NAMALWA (cell line): ENCODE measurements at regions not wholly inside any gene's neighbourhood (a gene's known extent, or its start where the extent isn't known, plus 50 kb on each side); places are given as distances from the start of the nearest gene placed in this dataset.
"Not testable (repeated sequence)": the region's sequence is repeated elsewhere in the genome, so short reads cannot be mapped to it uniquely, and the experiment has no call there.

ENCODE experiments used
- DNase-seq: peaks from one replicate; pipeline ENCODE4 v3.0.0-alpha.2; 2015; ENCODE audit warnings: low spot score

GRCh38 chr4:148857973-148858534, 415.8 kb upstream of the NR3C2 start:
- no peak for DNase-seq

GRCh38 chr4:148857239-148857972, 415.2 kb upstream of the NR3C2 start:
- no peak for DNase-seq

- no peak for DNase-seq
Measured at GRCh38 chr4:148854203-148854602, 412.0 kb upstream of the NR3C2 start.

GRCh38 chr4:148852092-148852699, 410.0 kb upstream of the NR3C2 start:
- DNase-seq: no peak

- DNase-seq: no peak
Measured at GRCh38 chr4:148850257-148850995, 408.2 kb upstream of the NR3C2 start.

- no peak for DNase-seq
Measured at GRCh38 chr4:148849581-148849980, 407.4 kb upstream of the NR3C2 start.

- no peak for DNase-seq
Measured at GRCh38 chr4:148847544-148848255, 405.5 kb upstream of the NR3C2 start.

- DNase-seq: no peak
Measured at GRCh38 chr4:148845609-148846008, 403.4 kb upstream of the NR3C2 start.

GRCh38 chr4:148843625-148844024, 401.4 kb upstream of the NR3C2 start:
- no peak for DNase-seq

GRCh38 chr4:148842843-148843242, 400.6 kb upstream of the NR3C2 start:
- DNase-seq: no peak

GRCh38 chr4:148837571-148837970, 395.4 kb upstream of the NR3C2 start:
- DNase-seq: not testable (repeated sequence)

GRCh38 chr4:148834804-148835631, 392.8 kb upstream of the NR3C2 start:
- DNase-seq: peak; percentile 25

GRCh38 chr4:148831945-148832344, 389.7 kb upstream of the NR3C2 start:
- DNase-seq: no peak

- DNase-seq: no peak
Measured at GRCh38 chr4:148828291-148828690, 386.1 kb upstream of the NR3C2 start.

- DNase-seq: no peak
Measured at GRCh38 chr4:148827781-148828180, 385.6 kb upstream of the NR3C2 start.

- DNase-seq: no peak
Measured at GRCh38 chr4:148823419-148823769, 381.2 kb upstream of the NR3C2 start.

GRCh38 chr4:148822572-148823418, 380.6 kb upstream of the NR3C2 start:
- no peak for DNase-seq

GRCh38 chr4:148814030-148814429, 371.8 kb upstream of the NR3C2 start:
- DNase-seq: no peak

GRCh38 chr4:148813289-148813688, 371.1 kb upstream of the NR3C2 start:
- no peak for DNase-seq

GRCh38 chr4:148812101-148812500, 369.9 kb upstream of the NR3C2 start:
- no peak for DNase-seq
